Activated B cell treated with CpG ODN at 0.5 μM for 24 hours (primary cell): ENCODE measurements at regions not wholly inside any gene's neighbourhood (a gene's known extent, or its start where the extent isn't known, plus 50 kb on each side); places are given as distances from the start of the nearest gene placed in this dataset.
A peak's percentile ranks its signal among the peaks of the same experiment; 100 is the strongest.

Experiments
- ATAC-seq: fragments of 200-7000 bp; cut with Tn5 transposase; one replicate; pipeline ENCODE4 v1.10.0; 2021; ENCODE audit warnings: low read depth, mild to moderate bottlenecking, moderate library complexity
- CTCF ChIA-PET: fragments of 350-600 bp; sonication (Branson Sonifier 250); formaldehyde crosslinking; loops from one replicate; lab custom pipeline; 2021; ENCODE audit warnings: antibody characterized with exemption; lab: Charles Lee
- POLR2A ChIA-PET: fragments of 350-600 bp; sonication (Branson Sonifier 250); formaldehyde crosslinking; loops from one replicate; lab custom pipeline; 2021; ENCODE audit warnings: antibody characterized with exemption; lab: Charles Lee
- DNase-seq: peaks from one replicate; pipeline ENCODE4 v3.0.0; 2022
- H3K27ac Mint-ChIP-seq: one replicate; pipeline ENCODE4 v1.8.0; 2020; ENCODE audit warnings: mixed read lengths
- H3K27me3 Mint-ChIP-seq: one replicate; pipeline ENCODE4 v1.8.0; 2021; ENCODE audit warnings: mixed read lengths
- H3K36me3 Mint-ChIP-seq: one replicate; pipeline ENCODE4 v1.8.0; 2021; ENCODE audit warnings: low read depth, mixed read lengths
- H3K4me1 Mint-ChIP-seq: one replicate; pipeline ENCODE4 v1.8.0; 2021; ENCODE audit warnings: mixed read lengths
- H3K4me3 Mint-ChIP-seq: one replicate; pipeline ENCODE4 v1.8.0; 2020; ENCODE audit warnings: mild to moderate bottlenecking, mixed read lengths
- H3K9me3 Mint-ChIP-seq: one replicate; pipeline ENCODE4 v1.8.0; 2020; ENCODE audit warnings: mixed read lengths
- CTCF ChIP-seq: fragments of 200-600 bp; IDR thresholded peaks from one replicate; pipeline ENCODE4 v1.8.0; 2022; ENCODE audit warnings: antibody characterized with exemption, mild to moderate bottlenecking
- intact Hi-C: fragments of 100-400 bp; cut with micrococcal nuclease; formaldehyde crosslinking; loops from one replicate; pipeline ENCODE4 v1.15.1; 2024

- no peaks in the 10 kb centered on the region for H3K9me3 Mint-ChIP-seq
- H3K36me3 Mint-ChIP-seq: no peaks in the 10 kb centered on the region
- intact Hi-C loops: no loop called here
- no peak for ATAC-seq
- no peak for TF ChIP-seq CTCF
- no peak overlapping the region for H3K27ac Mint-ChIP-seq
- CTCF ChIA-PET: interaction anchor here (1.4 to 4.8 kb wide), 4 partner anchors 36 to 381 kb away, joined by 3 to 73 read pairs (median 20); no protein-coding TSS in a partner anchor
- peaks cover 2% of the 10 kb centered on the region for H3K4me1 Mint-ChIP-seq
- no peak overlapping the region for H3K4me3 Mint-ChIP-seq
- no peaks in the 10 kb centered on the region for H3K27me3 Mint-ChIP-seq
- no peak for DNase-seq
- POLR2A ChIA-PET: no interaction called here
Measured at GRCh38 chr5:34521628-34522290, 134.4 kb upstream of the RAI14 start.

- H3K4me3 Mint-ChIP-seq: no peak overlapping the region
Measured at GRCh38 chr5:34522599-34523386, 133.3 kb upstream of the RAI14 start.

GRCh38 chr5:34523387-34523726 lies 132.8 kb upstream of the RAI14 start:
- Mint-ChIP-seq H3K27ac (no peak overlapping the region), H3K36me3 (no peaks in the 10 kb centered on the region), H3K27me3 (no peaks in the 10 kb centered on the region), H3K4me1 (peaks cover 2% of the 10 kb centered on the region), H3K4me3 (no peak overlapping the region), H3K9me3 (no peaks in the 10 kb centered on the region)
- no peak for DNase-seq
- ChIA-PET POLR2A (no interaction called here), CTCF (interaction anchor here (0.6 to 4.8 kb wide), 17 partner anchors 9 to 1403 kb away, joined by 3 to 73 read pairs (median 4); no protein-coding TSS in a partner anchor)
- TF ChIP-seq CTCF: no peak
- ATAC-seq: no peak
- intact Hi-C loops: loop anchor here (1.0 kb wide), 5 partner anchors 24 to 1403 kb away; no protein-coding TSS in a partner anchor

More at GRCh38 chr5:34522599-34523386, 133.3 kb upstream of the RAI14 start:
- ChIA-PET CTCF (interaction anchor here (0.7 to 4.8 kb wide), 14 partner anchors 9 to 1404 kb away, joined by 3 to 73 read pairs (median 6); no protein-coding TSS in a partner anchor), POLR2A (no interaction called here)
- DNase-seq: no peak
- peak; percentile 71 for ATAC-seq
- intact Hi-C loops: loop anchor here (1.0 kb wide), 5 partner anchors 23 to 1404 kb away; no protein-coding TSS in a partner anchor
- Mint-ChIP-seq H3K36me3 (no peaks in the 10 kb centered on the region), H3K27me3 (no peaks in the 10 kb centered on the region), H3K4me1 (peaks cover 2% of the 10 kb centered on the region), H3K9me3 (no peaks in the 10 kb centered on the region), H3K27ac (no peak overlapping the region)
- TF ChIP-seq CTCF: no peak

- CTCF ChIA-PET: interaction anchor here (0.8 to 4.8 kb wide), 12 partner anchors 9 to 1402 kb away, joined by 3 to 73 read pairs (median 4); no protein-coding TSS in a partner anchor
Measured at GRCh38 chr5:34524123-34524522, 132.0 kb upstream of the RAI14 start.

More at GRCh38 chr5:34524123-34524522, 132.0 kb upstream of the RAI14 start:
- TF ChIP-seq CTCF: no peak
- Mint-ChIP-seq H3K9me3 (no peaks in the 10 kb centered on the region), H3K27me3 (no peaks in the 10 kb centered on the region), H3K4me3 (no peak overlapping the region), H3K4me1 (peaks cover 2% of the 10 kb centered on the region), H3K27ac (no peak overlapping the region), H3K36me3 (no peaks in the 10 kb centered on the region)
- POLR2A ChIA-PET: no interaction called here
- no peak for DNase-seq
- ATAC-seq: no peak
- intact Hi-C loops: no loop called here
